GM12864 (cell line): ENCODE measurements at regions not wholly inside any gene's neighbourhood (a gene's known extent, or its start where the extent isn't known, plus 50 kb on each side); places are given as distances from the start of the nearest gene placed in this dataset.

Source experiments
- DNase-seq: peaks from one replicate; pipeline ENCODE4 v3.0.0-alpha.2; 2011; ENCODE audit warnings: low read depth
- H3K4me3 ChIP-seq: 2 replicates; pipeline ENCODE4 v1.5.1; 2011; ENCODE audit warnings: mild to moderate bottlenecking, low read depth, low read length, control low read depth
- TF ChIP-seq, protein P1 (sequence below): IDR thresholded peaks from 2 replicates; pipeline ENCODE4 v1.5.1; 2011; ENCODE audit warnings: low read depth, mild to moderate bottlenecking, moderate library complexity, low read length, control low read depth, inconsistent platforms; ENCODE audit errors: missing control alignments

DNA sequence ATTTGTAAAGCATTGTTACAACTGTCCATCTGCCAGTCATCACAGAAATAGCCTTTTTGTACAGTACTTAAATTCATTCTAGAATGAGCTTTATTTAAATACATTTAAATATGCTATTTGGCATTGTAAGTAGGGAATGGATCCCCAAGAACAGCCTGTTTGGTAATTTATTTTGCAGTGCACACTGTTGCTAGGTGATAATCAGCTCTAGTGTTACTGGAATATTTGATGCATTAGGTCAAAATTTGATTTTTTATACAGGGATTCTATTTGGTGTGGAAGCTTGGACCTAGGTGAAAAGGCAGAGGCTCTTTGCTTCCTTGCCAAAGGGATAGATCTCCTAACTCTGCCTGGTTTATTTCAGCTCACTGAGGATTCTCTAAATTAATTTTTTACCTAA is 593.7 kb downstream of the EPM2A start:
- DNase-seq, result no peak
- no peak overlapping the region for H3K4me3 ChIP-seq
- TF ChIP-seq, protein P1, sequence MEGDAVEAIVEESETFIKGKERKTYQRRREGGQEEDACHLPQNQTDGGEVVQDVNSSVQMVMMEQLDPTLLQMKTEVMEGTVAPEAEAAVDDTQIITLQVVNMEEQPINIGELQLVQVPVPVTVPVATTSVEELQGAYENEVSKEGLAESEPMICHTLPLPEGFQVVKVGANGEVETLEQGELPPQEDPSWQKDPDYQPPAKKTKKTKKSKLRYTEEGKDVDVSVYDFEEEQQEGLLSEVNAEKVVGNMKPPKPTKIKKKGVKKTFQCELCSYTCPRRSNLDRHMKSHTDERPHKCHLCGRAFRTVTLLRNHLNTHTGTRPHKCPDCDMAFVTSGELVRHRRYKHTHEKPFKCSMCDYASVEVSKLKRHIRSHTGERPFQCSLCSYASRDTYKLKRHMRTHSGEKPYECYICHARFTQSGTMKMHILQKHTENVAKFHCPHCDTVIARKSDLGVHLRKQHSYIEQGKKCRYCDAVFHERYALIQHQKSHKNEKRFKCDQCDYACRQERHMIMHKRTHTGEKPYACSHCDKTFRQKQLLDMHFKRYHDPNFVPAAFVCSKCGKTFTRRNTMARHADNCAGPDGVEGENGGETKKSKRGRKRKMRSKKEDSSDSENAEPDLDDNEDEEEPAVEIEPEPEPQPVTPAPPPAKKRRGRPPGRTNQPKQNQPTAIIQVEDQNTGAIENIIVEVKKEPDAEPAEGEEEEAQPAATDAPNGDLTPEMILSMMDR, result no peak

- DNase-seq, result no peak
- no peak overlapping the region for H3K4me3 ChIP-seq
- TF ChIP-seq, protein P1, result no peak
Observed at GRCh38 chr6:145142958-145143357, 592.4 kb downstream of the EPM2A start.

DNA sequence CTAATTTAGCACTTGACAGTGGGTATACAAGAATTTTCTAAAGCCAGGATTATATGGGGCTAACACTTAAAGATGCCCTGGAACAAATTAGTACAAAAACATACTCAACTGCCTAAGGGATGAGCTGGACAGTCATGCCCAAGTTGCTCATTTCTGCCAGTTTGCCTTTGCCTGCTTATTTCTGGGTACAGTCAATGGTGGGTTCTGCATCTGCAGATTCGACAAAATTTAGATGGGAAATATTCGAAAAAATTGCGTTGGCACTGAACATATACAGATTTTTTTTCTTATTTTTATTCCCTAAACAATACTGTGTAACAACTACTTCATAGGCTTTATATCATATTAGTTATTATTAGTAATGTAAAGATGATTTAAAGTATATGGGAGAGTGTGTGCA is 591.9 kb downstream of the EPM2A start:
- no peak overlapping the region for H3K4me3 ChIP-seq
- no peak for DNase-seq
- TF ChIP-seq, protein P1, result no peak

DNA sequence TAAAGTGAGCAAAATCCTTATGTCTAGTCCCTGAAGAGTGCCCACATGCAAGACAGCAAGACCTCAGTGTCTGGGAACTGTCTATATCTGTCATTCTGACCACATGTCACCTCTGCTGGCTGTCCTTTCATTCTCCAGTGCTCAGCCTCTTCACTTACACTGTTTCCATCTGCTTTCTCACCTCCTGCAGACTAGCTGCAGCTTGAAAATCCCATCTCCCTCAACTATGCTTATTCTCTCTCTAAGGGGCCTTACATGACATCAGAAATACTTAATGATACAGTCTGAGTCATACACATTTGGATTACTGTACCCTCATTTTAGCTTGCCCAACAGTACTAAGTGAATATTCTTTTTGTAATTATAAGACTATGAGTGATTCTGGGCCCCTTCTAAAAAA is 587.8 kb downstream of the EPM2A start:
- no peak overlapping the region for H3K4me3 ChIP-seq
- DNase-seq, result no peak
- TF ChIP-seq, protein P1, result no peak

- no peak for DNase-seq
- no peak overlapping the region for H3K4me3 ChIP-seq
- TF ChIP-seq, protein P1, result no peak
Observed at GRCh38 chr6:145147981-145148749, 587.2 kb downstream of the EPM2A start.

GRCh38 chr6:145148776-145149175 is 586.5 kb downstream of the EPM2A start:
- no peak overlapping the region for H3K4me3 ChIP-seq
- TF ChIP-seq, protein P1, result no peak
- no peak for DNase-seq

DNA sequence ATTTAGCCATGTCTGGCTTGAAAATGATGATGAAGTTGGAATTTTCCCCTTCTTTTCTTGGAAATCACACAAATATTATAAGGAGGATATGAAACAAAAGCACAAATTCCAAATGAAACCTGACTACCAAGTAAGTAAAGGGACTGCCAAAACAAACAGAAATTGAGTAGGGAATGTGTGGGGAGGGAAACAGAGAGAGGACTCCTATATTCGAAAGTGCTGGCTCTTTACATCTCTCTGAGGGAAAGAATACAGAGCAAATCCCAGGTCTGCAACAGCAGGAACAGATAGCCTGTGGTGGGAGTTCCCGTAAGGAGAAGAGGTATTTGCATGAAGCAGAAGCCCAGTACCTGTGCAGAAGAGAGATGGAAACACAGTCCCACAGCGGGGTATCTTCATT is 583.7 kb downstream of the EPM2A start:
- H3K4me3 ChIP-seq, result no peak overlapping the region
- TF ChIP-seq, protein P1, result no peak
- DNase-seq, result no peak
